ENCODE measurements at regions not wholly inside any gene's neighbourhood (a gene's known extent, or its start where the extent isn't known, plus 50 kb on each side); places are given as distances from the start of the nearest gene placed in this dataset.
"Not testable (repeated sequence)": the region's sequence is repeated elsewhere in the genome, so short reads cannot be mapped to it uniquely, and the experiment has no call there.

DNA sequence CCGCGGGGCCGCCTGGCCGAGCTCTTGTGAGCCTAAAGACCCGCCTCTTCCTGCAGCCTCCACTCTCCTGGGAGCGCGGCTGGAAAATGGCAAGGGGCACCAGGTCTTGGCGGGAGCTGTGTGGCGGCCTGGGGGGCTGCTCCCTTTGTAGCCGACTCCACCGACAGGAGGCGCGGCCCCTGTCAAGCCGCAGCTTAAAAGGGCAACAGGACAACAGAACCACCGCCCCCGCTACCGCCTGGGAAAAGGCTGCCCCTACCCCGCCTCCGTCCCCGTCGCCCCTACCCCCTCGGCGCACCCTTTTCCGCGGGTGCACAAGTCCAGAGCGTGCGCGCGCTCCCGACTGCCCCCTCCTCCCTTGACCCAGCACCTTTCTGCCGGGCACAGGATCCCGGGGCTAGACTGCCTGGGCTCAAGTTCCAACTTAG, 60.3 kb downstream of the GOLGA8K start:
- not testable (repeated sequence) for H3K4me1 ChIP-seq, DNase-seq

GRCh38 chr15:32342268-32342667, 60.8 kb downstream of the GOLGA8K start:
- H3K27me3 ChIP-seq; H3K4me3 ChIP-seq; DNase-seq; H3K9me3 ChIP-seq; in situ Hi-C loops (cut with MboI; ENCODE audit: low sequenced_read_pairs in 4 of 4); H3K4me1 ChIP-seq; ATAC-seq; H3K27ac ChIP-seq; intact Hi-C loops (cut with DNase I; ENCODE audit: low total_unique reads); H3K36me3 ChIP-seq: not testable (repeated sequence)

More for the DNA sequence above, 60.3 kb downstream of the GOLGA8K start:
- ATAC-seq; H3K36me3 ChIP-seq; in situ Hi-C loops (cut with MboI; ENCODE audit: low sequenced_read_pairs in 4 of 4); H3K27me3 ChIP-seq; H3K9me3 ChIP-seq; H3K27ac ChIP-seq; intact Hi-C loops (cut with DNase I; ENCODE audit: low total_unique reads): not testable (repeated sequence)
- peak overlapping the region in 2 of 4 donors; percentile 35 to 36 for H3K4me3 ChIP-seq

DNA sequence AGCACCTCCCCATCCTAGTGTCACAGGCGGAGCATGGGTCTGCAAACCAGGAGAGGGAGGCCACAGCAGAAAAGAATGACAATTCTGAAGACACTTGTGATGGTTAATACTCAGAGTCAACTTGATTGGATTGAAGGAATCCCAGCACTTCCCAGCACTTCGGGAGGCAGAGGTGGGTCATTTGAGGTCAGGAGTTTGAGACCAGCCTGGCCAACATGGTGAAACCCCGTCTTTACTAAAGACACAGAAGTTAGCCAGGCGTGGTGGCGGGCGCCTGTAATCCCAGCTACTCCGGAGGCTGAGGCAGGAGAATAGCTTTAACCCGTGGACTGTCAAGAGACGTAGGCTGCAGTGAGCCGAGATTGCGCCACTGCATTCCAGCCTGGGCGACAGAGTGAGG, 61.6 kb downstream of the GOLGA8K start:
- in situ Hi-C loops (cut with MboI; ENCODE audit: low sequenced_read_pairs in 4 of 4); H3K27me3 ChIP-seq; H3K27ac ChIP-seq; H3K36me3 ChIP-seq; H3K9me3 ChIP-seq; intact Hi-C loops (cut with DNase I; ENCODE audit: low total_unique reads); DNase-seq; ATAC-seq; H3K4me1 ChIP-seq; H3K4me3 ChIP-seq: not testable (repeated sequence)

DNA sequence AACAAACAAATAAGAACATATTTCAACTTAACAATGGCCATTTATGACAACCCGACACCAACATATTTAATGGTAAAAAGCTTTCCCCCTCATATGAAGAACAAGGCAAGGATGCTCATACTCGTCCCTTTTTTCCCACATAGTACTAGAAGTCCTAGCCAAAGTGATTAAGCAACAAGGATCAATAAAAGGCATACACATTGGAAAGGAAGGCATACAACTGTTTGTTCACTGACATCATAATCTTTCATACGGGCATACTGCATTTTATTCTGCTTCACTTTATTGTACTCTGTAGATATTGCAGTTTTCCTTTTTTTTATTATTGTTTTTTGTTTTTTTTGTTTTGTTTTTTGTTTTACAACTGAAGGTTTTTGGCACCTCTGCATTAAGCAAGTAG, 66.3 kb downstream of the GOLGA8K start:
- H3K4me3 ChIP-seq; H3K27me3 ChIP-seq; DNase-seq; H3K9me3 ChIP-seq; in situ Hi-C loops (cut with MboI; ENCODE audit: low sequenced_read_pairs in 4 of 4); ATAC-seq; H3K36me3 ChIP-seq; H3K27ac ChIP-seq; H3K4me1 ChIP-seq; intact Hi-C loops (cut with DNase I; ENCODE audit: low total_unique reads): not testable (repeated sequence)

DNA sequence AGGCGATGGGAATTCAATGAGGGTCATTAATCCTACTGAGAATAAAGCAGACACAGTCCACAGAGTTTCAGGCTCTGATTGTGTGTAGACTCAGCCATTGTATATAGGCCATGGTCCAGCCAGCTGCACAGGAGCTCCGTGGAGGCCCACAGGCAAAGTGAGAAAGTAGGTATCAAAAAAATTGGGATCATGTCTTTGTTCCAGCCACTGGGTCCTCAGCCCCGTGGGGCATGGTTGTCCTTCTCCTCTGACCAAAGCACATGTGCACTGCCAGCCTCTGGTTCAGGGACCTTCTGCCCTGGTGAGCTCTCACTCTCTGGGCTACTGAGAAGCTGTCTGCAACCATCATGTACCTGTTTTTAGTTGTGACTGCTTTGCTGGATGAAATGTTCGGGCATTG, 79.7 kb downstream of the GOLGA8K start:
- H3K9me3 ChIP-seq; H3K27ac ChIP-seq; ATAC-seq; in situ Hi-C loops (cut with MboI; ENCODE audit: low sequenced_read_pairs in 4 of 4); H3K4me3 ChIP-seq; H3K36me3 ChIP-seq; H3K4me1 ChIP-seq; H3K27me3 ChIP-seq; intact Hi-C loops (cut with DNase I; ENCODE audit: low total_unique reads); DNase-seq: not testable (repeated sequence)

GRCh38 chr15:32319247-32319646, 83.8 kb downstream of the GOLGA8K start:
- DNase-seq; ATAC-seq; H3K4me1 ChIP-seq; in situ Hi-C loops (cut with MboI; ENCODE audit: low sequenced_read_pairs in 4 of 4); H3K4me3 ChIP-seq; H3K36me3 ChIP-seq; H3K27me3 ChIP-seq; H3K9me3 ChIP-seq; H3K27ac ChIP-seq; intact Hi-C loops (cut with DNase I; ENCODE audit: low total_unique reads): not testable (repeated sequence)

GRCh38 chr15:32316482-32316881, 86.6 kb downstream of the GOLGA8K start:
- H3K27ac ChIP-seq; H3K9me3 ChIP-seq; in situ Hi-C loops (cut with MboI; ENCODE audit: low sequenced_read_pairs in 4 of 4); H3K4me3 ChIP-seq; DNase-seq; H3K4me1 ChIP-seq; H3K36me3 ChIP-seq; H3K27me3 ChIP-seq; ATAC-seq; intact Hi-C loops (cut with DNase I; ENCODE audit: low total_unique reads): not testable (repeated sequence)

GRCh38 chr15:32315079-32315939, 87.8 kb downstream of the GOLGA8K start:
- H3K4me3 ChIP-seq; in situ Hi-C loops (cut with MboI; ENCODE audit: low sequenced_read_pairs in 4 of 4); H3K4me1 ChIP-seq; ATAC-seq; H3K27me3 ChIP-seq; H3K27ac ChIP-seq; H3K36me3 ChIP-seq; DNase-seq; intact Hi-C loops (cut with DNase I; ENCODE audit: low total_unique reads); H3K9me3 ChIP-seq: not testable (repeated sequence)

GRCh38 chr15:32313446-32314209, 89.5 kb downstream of the GOLGA8K start:
- H3K27ac ChIP-seq; H3K4me1 ChIP-seq; H3K36me3 ChIP-seq; H3K27me3 ChIP-seq; DNase-seq; H3K9me3 ChIP-seq; intact Hi-C loops (cut with DNase I; ENCODE audit: low total_unique reads); ATAC-seq; in situ Hi-C loops (cut with MboI; ENCODE audit: low sequenced_read_pairs in 4 of 4); H3K4me3 ChIP-seq: not testable (repeated sequence)

DNA sequence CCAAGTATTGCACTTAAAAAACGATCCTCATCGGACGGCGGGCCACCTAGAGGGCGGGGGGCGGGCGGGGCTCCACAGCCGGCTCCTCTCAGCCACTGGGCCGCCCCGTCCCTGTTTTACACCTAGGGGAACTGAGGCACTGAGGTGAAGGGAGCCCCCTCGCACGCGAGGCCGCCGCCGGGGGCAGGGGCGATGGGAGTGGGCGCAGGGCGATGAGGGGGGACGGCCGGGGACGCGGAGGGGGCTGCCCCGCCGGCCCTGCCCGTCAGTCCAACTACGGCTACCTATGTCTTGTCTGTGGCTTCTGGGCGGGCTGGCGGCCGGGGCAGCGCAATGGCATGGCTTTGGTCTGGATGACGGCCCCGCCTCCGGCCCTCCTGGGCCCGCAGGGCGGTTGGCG, 90.4 kb downstream of the GOLGA8K start:
- H3K4me1 ChIP-seq; H3K9me3 ChIP-seq; H3K36me3 ChIP-seq; DNase-seq; H3K27ac ChIP-seq; intact Hi-C loops (cut with DNase I; ENCODE audit: low total_unique reads); in situ Hi-C loops (cut with MboI; ENCODE audit: low sequenced_read_pairs in 4 of 4); H3K4me3 ChIP-seq; H3K27me3 ChIP-seq; ATAC-seq: not testable (repeated sequence)

DNA sequence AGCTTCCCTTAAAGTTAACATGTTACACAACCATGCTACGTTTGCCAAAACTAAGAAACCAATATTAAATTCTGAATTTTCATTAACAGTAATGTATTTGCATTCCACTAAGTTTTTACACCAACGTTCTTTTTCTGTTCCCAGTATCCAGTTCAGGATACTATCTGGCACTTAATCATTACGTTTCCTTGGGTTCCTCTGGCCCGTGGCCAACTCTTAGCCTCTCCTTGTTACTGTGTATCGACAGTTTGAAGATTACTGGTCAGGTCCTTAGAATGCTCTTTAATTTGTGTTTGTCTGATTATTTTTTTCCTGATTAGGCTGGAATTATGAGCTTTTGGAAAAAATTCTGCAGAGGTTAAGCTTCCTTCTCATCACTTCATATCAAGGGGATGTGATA, 95.5 kb downstream of the GOLGA8K start:
- H3K27ac ChIP-seq; H3K4me3 ChIP-seq; H3K36me3 ChIP-seq; in situ Hi-C loops (cut with MboI; ENCODE audit: low sequenced_read_pairs in 4 of 4); H3K27me3 ChIP-seq; DNase-seq; intact Hi-C loops (cut with DNase I; ENCODE audit: low total_unique reads); H3K4me1 ChIP-seq; ATAC-seq; H3K9me3 ChIP-seq: not testable (repeated sequence)
